ENCODE measurements at regions not wholly inside any gene's neighbourhood (a gene's known extent, or its start where the extent isn't known, plus 50 kb on each side); places are given as distances from the start of the nearest gene placed in this dataset.

- TF ChIP-seq CTCF (IDR thresholded peaks at IDR 0.05) = no peak
- TF ChIP-seq POLR2A (IDR thresholded peaks at IDR 0.05) = no peak
Measured at GRCh38 chr2:152255918-152256317, 79.1 kb upstream of the FMNL2 start.
